GM21423 (cell line): ENCODE measurements at regions not wholly inside any gene's neighbourhood (a gene's known extent, or its start where the extent isn't known, plus 50 kb on each side); places are given as distances from the start of the nearest gene placed in this dataset.

Experiments
- ATAC-seq: cut with Tn5 transposase; IDR thresholded peaks from one replicate; pipeline ENCODE4 v1.9.1; 2021; ENCODE audit warnings: mild to moderate bottlenecking, moderate library complexity; ENCODE audit not compliant: unreplicated experiment

DNA sequence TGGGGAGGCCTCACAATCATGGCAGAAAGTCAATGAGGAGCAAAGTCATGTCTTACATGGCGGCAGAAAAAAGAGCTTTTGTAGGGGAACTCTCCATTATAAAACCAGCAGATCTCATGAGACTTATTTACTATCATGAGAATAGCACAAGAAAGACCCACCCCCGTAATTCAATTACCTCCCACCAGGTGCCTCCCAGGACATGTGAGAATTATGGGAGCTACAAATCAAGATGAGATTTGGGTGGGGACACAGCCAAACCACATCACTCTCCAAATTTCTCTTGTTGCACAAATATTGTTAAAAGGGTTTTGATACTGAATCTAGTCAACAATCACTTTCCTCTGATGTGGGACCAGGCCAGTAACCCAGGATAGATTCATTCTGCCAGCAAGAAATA, 1176.1 kb downstream of the CDH9 start:
- ATAC-seq, result no peak

DNA sequence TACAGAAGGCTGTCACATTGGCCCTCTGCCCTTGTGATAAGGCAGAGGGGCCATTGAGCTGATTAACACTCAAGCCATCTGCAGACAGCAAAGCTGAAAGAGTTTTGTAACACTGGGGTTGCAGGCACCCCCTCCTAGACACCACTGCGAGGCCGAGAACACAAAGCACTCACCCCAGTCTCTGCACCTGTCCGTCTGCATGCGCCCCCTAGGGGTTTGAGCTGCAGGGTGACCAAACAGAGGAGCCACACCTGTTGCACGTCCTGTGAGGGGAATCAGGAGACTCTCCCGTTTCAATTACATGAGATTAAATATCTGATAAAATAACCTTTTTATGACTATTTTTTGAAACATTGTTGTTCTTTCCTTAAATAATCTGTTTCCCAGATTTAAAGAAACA, 1180.4 kb downstream of the CDH9 start:
- no peak for ATAC-seq

DNA sequence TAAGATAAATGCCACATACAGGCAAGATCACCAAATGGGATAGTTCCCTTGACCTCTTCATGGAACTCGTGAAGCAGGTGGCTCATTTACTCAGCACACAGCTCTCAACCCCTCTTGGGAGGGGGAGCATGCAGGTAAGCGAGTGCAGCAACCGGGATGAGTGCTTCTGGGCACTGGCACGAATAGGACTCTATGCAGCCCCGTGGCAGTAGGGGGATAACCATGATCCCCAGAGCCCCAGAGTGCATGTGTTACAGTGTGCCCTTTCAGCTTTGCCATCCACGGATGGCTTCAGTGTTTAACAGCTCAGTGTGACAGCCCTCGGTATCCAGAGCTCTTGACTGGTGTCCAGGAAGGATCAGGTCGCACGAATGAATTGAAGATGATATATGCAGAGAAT, 1187.1 kb downstream of the CDH9 start:
- ATAC-seq, result no peak

DNA sequence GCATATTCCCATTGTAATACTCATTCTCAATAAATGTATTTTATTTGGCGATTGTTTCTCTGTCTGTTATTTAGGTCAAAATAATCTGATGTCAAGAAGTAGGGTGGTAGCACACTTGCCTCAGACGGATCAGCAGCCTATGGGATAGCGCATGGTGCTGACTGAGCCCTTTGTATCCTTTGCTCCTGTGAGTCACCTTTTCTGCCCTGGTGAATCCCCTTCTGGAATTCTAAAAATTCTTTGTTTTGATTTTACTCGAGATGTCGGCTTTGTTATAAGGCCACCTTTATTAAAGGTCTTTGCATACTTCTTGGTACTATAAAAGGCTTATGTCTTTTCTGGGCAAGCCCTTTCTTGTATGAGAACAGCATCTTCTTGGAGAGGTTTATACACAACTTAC, 1187.8 kb downstream of the CDH9 start:
- ATAC-seq, result no peak

DNA sequence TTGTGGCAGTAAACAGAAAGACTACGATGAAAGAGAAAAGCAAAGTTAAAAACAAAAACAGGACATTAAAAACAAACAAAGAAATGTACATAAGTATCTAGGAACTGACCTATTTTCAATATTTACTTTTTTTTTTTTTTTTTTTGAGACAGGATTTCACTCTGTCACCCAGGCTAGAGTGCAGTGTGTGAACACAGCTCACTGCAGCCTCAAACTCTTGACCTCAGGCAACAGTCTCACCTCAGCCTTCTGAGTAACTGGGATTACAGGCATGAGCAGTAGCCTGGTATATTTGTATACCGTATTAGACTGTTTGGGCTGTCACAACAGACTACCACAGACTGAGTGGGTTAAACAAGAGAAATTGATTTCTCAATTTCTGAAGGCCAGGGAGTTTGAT, 1189.1 kb downstream of the CDH9 start:
- no peak for ATAC-seq

- ATAC-seq, result no peak
Observed at GRCh38 chr5:25823330-25823873, 1178.6 kb upstream of the CDH10 start.
